Activated CD8-positive, alpha-beta T cell treated with anti-CD3 and anti-CD28 coated beads for 36 hours (primary cell): ENCODE measurements at regions not wholly inside any gene's neighbourhood (a gene's known extent, or its start where the extent isn't known, plus 50 kb on each side); places are given as distances from the start of the nearest gene placed in this dataset.

Source experiments
- ATAC-seq: fragments of 200-7000 bp; cut with Tn5 transposase; one replicate; pipeline ENCODE4 v1.10.0; 2021; ENCODE audit warnings: mild to moderate bottlenecking, moderate library complexity
- CTCF ChIA-PET: fragments of 350-600 bp; sonication (Branson Sonifier 250); formaldehyde crosslinking; loops from one replicate; lab custom pipeline; 2021; ENCODE audit warnings: antibody characterized with exemption; lab: Charles Lee
- POLR2A ChIA-PET: fragments of 350-600 bp; sonication (Branson Sonifier 250); formaldehyde crosslinking; loops from one replicate; lab custom pipeline; 2021; ENCODE audit warnings: antibody characterized with exemption; lab: Charles Lee
- DNase-seq: peaks from one replicate; pipeline ENCODE4 v3.0.0-alpha.2; 2020
- H3K27ac Mint-ChIP-seq: one replicate; pipeline ENCODE4 v1.8.0; 2021; ENCODE audit warnings: mild to moderate bottlenecking, mixed read lengths
- H3K27me3 Mint-ChIP-seq: one replicate; pipeline ENCODE4 v1.8.0; 2021; ENCODE audit warnings: mixed read lengths
- H3K36me3 Mint-ChIP-seq: one replicate; pipeline ENCODE4 v1.8.0; 2021; ENCODE audit warnings: low read depth, mixed read lengths
- H3K4me1 Mint-ChIP-seq: one replicate; pipeline ENCODE4 v1.8.0; 2021; ENCODE audit warnings: low read depth, mixed read lengths
- H3K4me3 Mint-ChIP-seq: one replicate; pipeline ENCODE4 v1.8.0; 2021; ENCODE audit warnings: mild to moderate bottlenecking, moderate library complexity, mixed read lengths
- H3K9me3 Mint-ChIP-seq: one replicate; pipeline ENCODE4 v1.8.0; 2021; ENCODE audit warnings: mixed read lengths
- CTCF ChIP-seq: fragments of 200-600 bp; IDR thresholded peaks from one replicate; pipeline ENCODE4 v1.8.0; 2022; ENCODE audit warnings: antibody characterized with exemption, mild to moderate bottlenecking
- intact Hi-C: fragments of 100-400 bp; cut with micrococcal nuclease; formaldehyde crosslinking; loops from one replicate; pipeline ENCODE4 v1.10.0; 2022

GRCh38 chr3:124497487-124497886 lies 232.8 kb upstream of the UMPS start:
- no peaks in the 10 kb centered on the region for H3K4me1 Mint-ChIP-seq
- no peak for DNase-seq
- H3K4me3 Mint-ChIP-seq, result no peak overlapping the region
- no peak overlapping the region for H3K27ac Mint-ChIP-seq
- CTCF ChIA-PET, result no interaction called here
- intact Hi-C loops, result no loop called here
- no peak for TF ChIP-seq CTCF
- peaks cover 7% of the 10 kb centered on the region for H3K27me3 Mint-ChIP-seq
- H3K9me3 Mint-ChIP-seq, result no peaks in the 10 kb centered on the region
- ATAC-seq, result no peak
- POLR2A ChIA-PET, result no interaction called here
- no peaks in the 10 kb centered on the region for H3K36me3 Mint-ChIP-seq

GRCh38 chr3:124498891-124499290 lies 231.4 kb upstream of the UMPS start:
- Mint-ChIP-seq H3K9me3 (no peaks in the 10 kb centered on the region), H3K27me3 (peaks cover 9% of the 10 kb centered on the region), H3K4me1 (no peaks in the 10 kb centered on the region), H3K4me3 (no peak overlapping the region), H3K27ac (no peak overlapping the region), H3K36me3 (no peaks in the 10 kb centered on the region)
- no peak for TF ChIP-seq CTCF
- ChIA-PET CTCF (no interaction called here), POLR2A (no interaction called here)
- DNase-seq (no peak), ATAC-seq (no peak)
- intact Hi-C loops, result no loop called here

GRCh38 chr3:124504332-124505059 lies 225.8 kb upstream of the UMPS start:
- intact Hi-C loops, result no loop called here
- H3K27ac Mint-ChIP-seq, result no peak overlapping the region
- POLR2A ChIA-PET, result no interaction called here
- no peak overlapping the region for H3K4me3 Mint-ChIP-seq
- H3K4me1 Mint-ChIP-seq, result no peaks in the 10 kb centered on the region
- H3K27me3 Mint-ChIP-seq, result peaks cover 14% of the 10 kb centered on the region
- CTCF ChIA-PET, result interaction anchor here (0.9 kb wide), 1 partner anchor 36 kb away, joined by 3 read pairs; no protein-coding TSS in a partner anchor
- no peak for ATAC-seq
- no peak for TF ChIP-seq CTCF
- H3K36me3 Mint-ChIP-seq, result no peaks in the 10 kb centered on the region
- no peaks in the 10 kb centered on the region for H3K9me3 Mint-ChIP-seq
- DNase-seq, result no peak

GRCh38 chr3:124509884-124510283 lies 220.4 kb upstream of the UMPS start:
- DNase-seq (no peak), ATAC-seq (no peak)
- Mint-ChIP-seq H3K27me3 (peaks cover 16% of the 10 kb centered on the region), H3K4me1 (no peaks in the 10 kb centered on the region), H3K4me3 (no peak overlapping the region), H3K9me3 (no peaks in the 10 kb centered on the region), H3K27ac (no peak overlapping the region), H3K36me3 (no peaks in the 10 kb centered on the region)
- CTCF ChIA-PET, result no interaction called here
- TF ChIP-seq CTCF, result no peak
- intact Hi-C loops, result no loop called here
- POLR2A ChIA-PET, result no interaction called here

- H3K4me1 Mint-ChIP-seq, result no peaks in the 10 kb centered on the region
- DNase-seq (no peak), ATAC-seq (no peak)
- peaks cover 13% of the 10 kb centered on the region for H3K27me3 Mint-ChIP-seq
- H3K27ac Mint-ChIP-seq, result no peak overlapping the region
- intact Hi-C loops, result no loop called here
- H3K36me3 Mint-ChIP-seq, result no peaks in the 10 kb centered on the region
- no peaks in the 10 kb centered on the region for H3K9me3 Mint-ChIP-seq
- no peak for TF ChIP-seq CTCF
- CTCF ChIA-PET, result no interaction called here
- no peak overlapping the region for H3K4me3 Mint-ChIP-seq
- POLR2A ChIA-PET, result no interaction called here
Observed at GRCh38 chr3:124510290-124510689, 220.0 kb upstream of the UMPS start.
